ENCODE measurements at regions not wholly inside any gene's neighbourhood (a gene's known extent, or its start where the extent isn't known, plus 50 kb on each side); places are given as distances from the start of the nearest gene placed in this dataset.
A peak's percentile ranks its signal among the peaks of the same experiment; 100 is the strongest.
"Not testable (repeated sequence)": the region's sequence is repeated elsewhere in the genome, so short reads cannot be mapped to it uniquely, and the experiment has no call there.

DNA sequence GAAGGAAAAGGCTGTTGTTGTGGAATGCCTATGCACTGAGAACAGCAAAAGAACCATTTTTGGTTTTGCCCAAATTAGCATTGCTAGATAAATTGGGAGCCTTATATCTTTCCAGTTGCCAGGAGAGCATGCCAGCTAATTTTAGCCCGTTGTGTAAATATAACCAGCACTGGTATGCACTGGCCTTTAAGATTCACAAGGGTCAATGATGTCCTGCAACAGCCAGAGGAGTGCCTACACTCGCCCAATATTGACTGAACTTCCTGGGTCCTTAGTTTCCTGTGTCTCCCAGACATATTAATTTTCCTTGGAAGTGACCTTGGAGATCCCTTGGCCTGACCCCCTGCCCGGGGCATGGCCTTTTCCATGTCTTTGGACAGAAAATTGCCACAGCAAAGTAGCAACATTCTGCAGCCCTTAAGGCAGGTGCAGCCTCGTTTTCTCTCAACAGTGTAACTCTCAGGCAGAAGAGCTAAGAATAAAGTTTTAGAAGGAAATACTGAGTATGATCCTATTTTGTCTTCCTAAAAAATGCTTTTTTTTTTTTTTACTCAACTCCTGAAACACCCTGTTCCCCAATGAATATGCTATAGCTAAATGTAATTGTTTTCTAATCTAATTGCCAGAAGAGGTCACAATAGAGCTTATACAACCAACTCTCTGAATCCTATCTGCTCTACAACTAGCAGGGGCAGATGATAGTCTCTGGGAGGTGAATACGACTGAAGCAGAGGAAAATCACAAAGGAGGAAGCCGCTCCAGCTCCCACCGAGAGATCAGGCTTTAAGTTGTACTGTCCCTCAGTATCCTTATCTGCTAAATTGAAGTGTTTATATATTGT lies 131.9 kb upstream of the PCGF5 start:
- H3K27ac ChIP-seq, result no peak overlapping the region
- no peak for TF ChIP-seq ZFX (IDR thresholded peaks at IDR 0.05; ENCODE audit: borderline replicate concordance)
- TF ChIP-seq, protein P1, sequence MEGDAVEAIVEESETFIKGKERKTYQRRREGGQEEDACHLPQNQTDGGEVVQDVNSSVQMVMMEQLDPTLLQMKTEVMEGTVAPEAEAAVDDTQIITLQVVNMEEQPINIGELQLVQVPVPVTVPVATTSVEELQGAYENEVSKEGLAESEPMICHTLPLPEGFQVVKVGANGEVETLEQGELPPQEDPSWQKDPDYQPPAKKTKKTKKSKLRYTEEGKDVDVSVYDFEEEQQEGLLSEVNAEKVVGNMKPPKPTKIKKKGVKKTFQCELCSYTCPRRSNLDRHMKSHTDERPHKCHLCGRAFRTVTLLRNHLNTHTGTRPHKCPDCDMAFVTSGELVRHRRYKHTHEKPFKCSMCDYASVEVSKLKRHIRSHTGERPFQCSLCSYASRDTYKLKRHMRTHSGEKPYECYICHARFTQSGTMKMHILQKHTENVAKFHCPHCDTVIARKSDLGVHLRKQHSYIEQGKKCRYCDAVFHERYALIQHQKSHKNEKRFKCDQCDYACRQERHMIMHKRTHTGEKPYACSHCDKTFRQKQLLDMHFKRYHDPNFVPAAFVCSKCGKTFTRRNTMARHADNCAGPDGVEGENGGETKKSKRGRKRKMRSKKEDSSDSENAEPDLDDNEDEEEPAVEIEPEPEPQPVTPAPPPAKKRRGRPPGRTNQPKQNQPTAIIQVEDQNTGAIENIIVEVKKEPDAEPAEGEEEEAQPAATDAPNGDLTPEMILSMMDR (IDR thresholded peaks at IDR 0.05), result peak; percentile 32

DNA sequence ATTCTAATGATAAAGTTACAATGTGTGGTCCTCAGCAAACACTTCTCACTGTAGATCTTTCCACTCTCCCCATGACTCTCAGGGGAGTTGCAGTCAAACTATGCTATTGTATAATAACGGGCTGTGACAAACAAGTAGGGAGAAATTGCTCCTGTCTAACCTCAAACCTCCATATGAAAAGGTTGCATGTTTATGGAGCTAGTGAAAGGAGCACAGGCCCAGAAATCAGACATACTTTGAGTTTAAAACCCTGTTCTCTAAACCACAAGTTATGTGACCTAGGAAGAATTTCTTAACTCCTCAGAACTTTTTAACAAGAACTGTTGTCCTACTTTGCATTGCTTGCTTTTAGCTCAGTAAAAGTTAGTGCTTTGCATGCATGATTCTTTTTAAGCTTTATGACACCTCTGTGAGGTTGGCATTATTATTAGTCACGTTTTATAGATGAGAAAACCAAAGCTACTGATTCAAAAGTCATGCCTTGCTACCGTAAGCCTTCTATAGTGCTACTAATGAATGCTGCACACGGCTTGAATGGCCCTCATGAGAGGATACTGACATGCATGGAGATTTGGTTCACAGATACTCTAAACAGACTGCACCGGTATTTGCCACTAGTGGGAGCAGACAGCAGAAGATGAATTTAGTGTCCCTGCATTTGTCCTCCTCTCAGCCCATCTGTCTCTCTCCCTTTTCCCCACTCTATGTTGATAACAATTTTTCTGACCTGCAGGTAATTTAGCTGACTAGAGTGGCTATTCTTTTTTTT lies 129.5 kb upstream of the PCGF5 start:
- TF ChIP-seq, protein P1 (IDR thresholded peaks at IDR 0.05), result peak; percentile 18; the same call in 1 of the 2 replicates
- no peak for TF ChIP-seq ZFX (IDR thresholded peaks at IDR 0.05; ENCODE audit: borderline replicate concordance)
- no peak overlapping the region for H3K27ac ChIP-seq

DNA sequence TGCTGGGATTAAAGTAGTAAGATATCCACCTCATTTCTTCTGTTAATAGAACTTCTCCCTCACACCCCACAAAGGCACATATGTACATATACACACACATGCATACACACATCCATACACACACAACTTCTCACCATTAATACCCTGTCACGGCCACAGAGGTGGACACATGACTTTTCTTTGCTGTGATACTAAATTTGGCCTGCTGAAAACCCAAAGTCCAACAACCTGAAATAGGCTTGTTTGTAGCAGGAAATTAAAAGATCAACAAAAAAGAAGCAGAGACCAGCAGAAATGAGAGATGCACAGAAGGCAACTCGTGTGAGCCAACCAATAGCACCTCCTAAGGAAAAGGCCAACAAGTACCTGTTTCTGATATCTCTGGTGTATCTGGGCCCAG lies 128.7 kb upstream of the PCGF5 start:
- TF ChIP-seq, protein P1 (IDR thresholded peaks at IDR 0.05), result no peak
- no peak overlapping the region for H3K27ac ChIP-seq

DNA sequence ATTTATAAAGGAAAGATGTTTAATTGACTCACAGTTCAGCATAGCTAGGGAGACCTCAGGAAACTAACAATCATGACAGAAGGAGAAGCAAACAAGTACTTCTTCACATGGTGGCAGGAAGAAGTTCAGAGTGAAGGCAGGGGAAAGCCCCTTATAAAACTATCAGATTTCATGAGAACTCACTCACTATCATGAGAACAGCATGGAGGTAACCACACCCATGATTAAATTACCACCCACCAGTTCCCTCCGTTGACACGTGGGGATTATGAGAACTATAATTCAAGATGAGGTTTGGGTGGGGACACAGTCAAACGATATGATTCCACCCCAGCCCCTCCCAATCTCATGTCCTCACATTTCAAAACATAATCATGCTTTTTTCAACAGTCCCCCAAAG lies 124.2 kb upstream of the PCGF5 start:
- TF ChIP-seq, protein P1 (IDR thresholded peaks at IDR 0.05), result no peak
- TF ChIP-seq ZFX (IDR thresholded peaks at IDR 0.05; ENCODE audit: borderline replicate concordance), result no peak
- no peak overlapping the region for H3K27ac ChIP-seq

DNA sequence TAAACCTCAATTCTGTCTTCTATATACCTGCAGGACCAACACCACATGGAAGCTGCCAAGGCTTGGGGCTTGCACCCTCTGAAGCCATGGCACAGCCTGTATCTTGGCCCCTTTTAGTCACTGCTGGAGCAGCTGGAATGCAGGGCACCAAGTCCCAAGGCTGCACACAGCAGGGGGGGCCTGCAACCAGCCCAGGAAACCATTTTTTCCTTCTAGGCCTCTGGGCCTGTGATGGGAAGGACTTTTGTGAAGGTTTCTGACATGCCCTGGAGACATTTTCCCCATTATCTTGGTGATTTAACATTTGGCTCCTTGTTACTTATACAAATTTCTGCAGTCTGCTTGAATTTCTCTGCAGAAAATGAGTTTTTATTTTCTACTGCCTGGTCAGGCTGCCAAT lies 123.2 kb upstream of the PCGF5 start:
- H3K27ac ChIP-seq, result no peak overlapping the region
- TF ChIP-seq ZFX (IDR thresholded peaks at IDR 0.05; ENCODE audit: borderline replicate concordance), result no peak
- TF ChIP-seq, protein P1 (IDR thresholded peaks at IDR 0.05), result no peak

DNA sequence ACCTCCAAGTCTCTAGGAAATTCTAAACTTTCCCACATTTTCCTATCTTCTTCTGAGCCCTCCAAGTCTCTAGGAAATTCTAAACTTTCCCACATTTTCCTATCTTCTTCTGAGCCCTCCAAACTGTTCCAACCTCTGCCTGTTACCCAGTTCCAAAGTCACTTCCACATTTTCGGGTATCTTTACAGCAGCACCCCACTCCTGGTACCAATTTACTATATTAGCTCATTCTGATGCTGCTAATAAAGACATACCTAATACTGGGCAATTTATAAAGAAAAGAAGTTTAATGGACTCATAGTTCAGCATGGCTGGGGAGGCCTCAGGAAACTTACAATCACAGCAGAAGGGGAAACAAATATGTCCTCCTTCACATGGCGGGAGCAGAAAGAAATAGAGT lies 122.4 kb upstream of the PCGF5 start:
- H3K27ac ChIP-seq, result not testable (repeated sequence)

DNA sequence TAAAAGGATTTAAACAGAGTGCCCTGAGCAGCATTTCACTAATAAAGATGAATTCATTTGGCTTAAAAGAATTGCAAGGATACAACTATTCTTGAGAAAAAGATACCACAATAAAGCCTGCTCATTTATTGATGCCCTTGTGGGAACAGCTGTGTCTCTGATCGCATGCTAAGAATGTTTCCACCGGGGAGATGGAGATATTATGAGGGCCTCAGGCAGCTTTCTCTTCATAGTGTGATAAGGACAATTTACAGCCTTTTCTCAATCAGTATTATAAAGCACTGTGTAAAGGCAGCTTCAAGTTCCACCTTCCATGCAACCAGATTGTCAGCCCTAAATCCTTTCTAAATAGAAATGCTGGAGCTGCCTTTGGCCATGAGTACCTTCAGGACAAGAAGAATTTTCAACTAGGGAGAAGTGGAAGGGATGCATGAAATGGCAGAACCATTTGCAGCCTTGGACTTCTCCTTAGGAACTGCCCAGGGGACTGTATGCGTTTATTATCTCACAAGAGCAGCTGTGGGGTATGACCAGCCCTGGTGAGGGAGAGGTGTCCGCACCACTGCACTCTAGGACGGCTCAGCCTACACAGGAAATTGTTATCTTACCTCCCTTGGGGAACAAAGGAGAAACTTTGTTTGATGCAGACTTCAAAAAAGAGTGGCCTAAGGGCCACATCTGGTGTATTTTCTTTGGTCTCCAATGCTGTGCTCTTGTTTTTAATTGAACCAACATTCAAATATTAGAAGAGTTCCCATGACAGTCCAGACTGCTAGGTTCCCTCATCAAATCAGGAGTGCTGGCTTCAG lies 116.9 kb upstream of the PCGF5 start:
- TF ChIP-seq, protein P1 (IDR thresholded peaks at IDR 0.05), result no peak
- no peak for TF ChIP-seq ZFX (IDR thresholded peaks at IDR 0.05; ENCODE audit: borderline replicate concordance)
- no peak overlapping the region for H3K27ac ChIP-seq
